Right lobe of liver (tissue), 6 donors: ENCODE measurements at regions not wholly inside any gene's neighbourhood (a gene's known extent, or its start where the extent isn't known, plus 50 kb on each side); places are given as distances from the start of the nearest gene placed in this dataset.

Experiments used
- ATAC-seq, 4 donors: fragments of 200-7000 bp; cut with Tn5 transposase; one replicate each; pipeline ENCODE4 v1.9.1; 2020; ENCODE audit warnings: mild to moderate bottlenecking in 4 of 4, moderate library complexity in 4 of 4
- DNase-seq, 3 donors: peaks; one replicate each; pipeline ENCODE4 v3.0.0-alpha.2; 2020
- H3K27ac ChIP-seq, 3 donors: fragments of 200-600 bp; one replicate each; pipeline ENCODE4 v1.8.0; 2022
- H3K27me3 ChIP-seq, 2 donors: fragments of 200-600 bp; one replicate each; pipeline ENCODE4 v1.8.0; 2022
- H3K36me3 ChIP-seq, 4 donors: fragments of 200-600 bp; sonication (generic) in 1 of 4; one replicate each; pipeline versions ENCODE4 v1.5.1 to v1.8.0; 2017 to 2022; ENCODE audit warnings: control low read depth in 1 of 4
- H3K4me1 ChIP-seq, 4 donors: fragments of 200-600 bp; sonication (generic) in 1 of 4; one replicate each; pipeline versions ENCODE4 v1.5.1 to v1.8.0; 2017 to 2022; ENCODE audit warnings: control low read depth in 1 of 4
- H3K4me3 ChIP-seq, 3 donors: fragments of 200-600 bp; one replicate each; pipeline ENCODE4 v1.8.0; 2022
- H3K9me3 ChIP-seq, 4 donors: fragments of 200-600 bp; sonication (generic) in 1 of 4; one replicate each; pipeline versions ENCODE4 v1.5.1 to v1.8.0; 2017 to 2022; ENCODE audit warnings: control low read depth in 1 of 4
- POLR2A ChIP-seq: fragments of 450-650 bp; IDR thresholded peaks from one replicate; pipeline ENCODE4 v1.6.1; 2017; ENCODE audit warnings: antibody characterized with exemption, mild to moderate bottlenecking
- WGBS: methylation state at CpG from one replicate; pipeline ENCODE4 v1.1.6; 2018; ENCODE audit warnings: low coverage, low lambda C conversion rate; ENCODE audit not compliant: insufficient coverage; ENCODE audit errors: missing lambda C conversion rate; 5-methylcytosine and 5-hydroxymethylcytosine counted together
- intact Hi-C, 2 donors: fragments of 100-400 bp; cut with DNase I; formaldehyde crosslinking; loops; one replicate each; pipeline versions ENCODE4 v1.11.2 to v1.14.1; 2022
- TF ChIP-seq, protein P1 (sequence below), 4 donors: fragments of 200-600 bp in 3 of 4; fragments of 450-650 bp in 1 of 4; IDR thresholded peaks; one replicate each; pipeline versions ENCODE4 v1.5.1 to v1.8.0; 2016 to 2022; ENCODE audit warnings: antibody characterized with exemption in 4 of 4, mild to moderate bottlenecking in 2 of 4
- donor health status: DM: no; HTN: yes; CAD: no.
- donor health status: DM: no; HTN: no; CAD: no.
- donor health status: DM: no; HTN: no; CAD: no.
- donor health status: DM: no; HTN: yes; CAD: no.
- donor health status: DM: no; HTN: yes; CAD: no.

DNA sequence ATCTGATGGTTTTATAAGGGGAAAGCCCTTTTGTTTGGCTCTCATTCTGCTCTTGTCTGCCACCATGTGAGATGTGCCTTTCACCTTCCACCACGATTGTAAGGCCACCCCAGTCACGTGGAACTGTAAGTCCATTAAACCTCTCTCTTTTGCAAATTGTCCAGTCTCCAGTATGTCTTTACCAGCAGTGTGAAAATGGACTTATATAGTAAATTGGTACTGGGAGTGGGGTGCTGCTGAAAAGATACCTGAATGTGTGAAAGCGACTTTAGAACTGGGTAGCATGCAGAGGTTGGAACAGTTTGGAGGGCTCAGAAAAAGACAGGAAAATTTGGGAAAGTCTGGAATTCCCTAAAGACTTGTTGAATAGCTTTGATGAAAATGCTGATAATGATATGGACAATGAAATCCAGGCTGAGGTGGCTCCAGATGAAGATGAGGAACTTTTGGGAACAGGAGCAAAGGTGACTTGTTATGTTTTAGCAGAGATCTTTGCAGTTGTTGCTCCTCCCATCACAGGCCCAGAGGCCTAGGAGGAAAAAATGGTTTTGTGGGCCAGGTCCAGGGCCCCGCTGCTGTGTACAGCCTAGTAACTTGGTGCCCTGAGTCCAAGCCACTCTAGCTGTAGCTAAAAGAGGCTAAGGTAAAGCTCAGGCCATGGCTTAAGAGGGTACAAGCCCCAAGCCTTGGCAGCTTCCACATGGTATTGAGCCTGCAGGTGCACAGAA, 275.7 kb upstream of the NPSR1 start:
- Histone ChIP-seq H3K27ac (no peak overlapping the region), H3K4me1 (no peaks in the 10 kb centered on the region), H3K36me3 (no peaks in the 10 kb centered on the region), H3K4me3 (no peak overlapping the region), H3K9me3 (no peaks in the 10 kb centered on the region), H3K27me3 (no peaks in the 10 kb centered on the region)
- no peak for DNase-seq
- WGBS = 56% methylated on average over 3 of the region's 4 CpGs
- intact Hi-C loops = no loop called here
- no peak for TF ChIP-seq POLR2A
- TF ChIP-seq, protein P1, sequence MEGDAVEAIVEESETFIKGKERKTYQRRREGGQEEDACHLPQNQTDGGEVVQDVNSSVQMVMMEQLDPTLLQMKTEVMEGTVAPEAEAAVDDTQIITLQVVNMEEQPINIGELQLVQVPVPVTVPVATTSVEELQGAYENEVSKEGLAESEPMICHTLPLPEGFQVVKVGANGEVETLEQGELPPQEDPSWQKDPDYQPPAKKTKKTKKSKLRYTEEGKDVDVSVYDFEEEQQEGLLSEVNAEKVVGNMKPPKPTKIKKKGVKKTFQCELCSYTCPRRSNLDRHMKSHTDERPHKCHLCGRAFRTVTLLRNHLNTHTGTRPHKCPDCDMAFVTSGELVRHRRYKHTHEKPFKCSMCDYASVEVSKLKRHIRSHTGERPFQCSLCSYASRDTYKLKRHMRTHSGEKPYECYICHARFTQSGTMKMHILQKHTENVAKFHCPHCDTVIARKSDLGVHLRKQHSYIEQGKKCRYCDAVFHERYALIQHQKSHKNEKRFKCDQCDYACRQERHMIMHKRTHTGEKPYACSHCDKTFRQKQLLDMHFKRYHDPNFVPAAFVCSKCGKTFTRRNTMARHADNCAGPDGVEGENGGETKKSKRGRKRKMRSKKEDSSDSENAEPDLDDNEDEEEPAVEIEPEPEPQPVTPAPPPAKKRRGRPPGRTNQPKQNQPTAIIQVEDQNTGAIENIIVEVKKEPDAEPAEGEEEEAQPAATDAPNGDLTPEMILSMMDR (IDR thresholded peaks at IDR 0.05) = no peak
- ATAC-seq = no peak

DNA sequence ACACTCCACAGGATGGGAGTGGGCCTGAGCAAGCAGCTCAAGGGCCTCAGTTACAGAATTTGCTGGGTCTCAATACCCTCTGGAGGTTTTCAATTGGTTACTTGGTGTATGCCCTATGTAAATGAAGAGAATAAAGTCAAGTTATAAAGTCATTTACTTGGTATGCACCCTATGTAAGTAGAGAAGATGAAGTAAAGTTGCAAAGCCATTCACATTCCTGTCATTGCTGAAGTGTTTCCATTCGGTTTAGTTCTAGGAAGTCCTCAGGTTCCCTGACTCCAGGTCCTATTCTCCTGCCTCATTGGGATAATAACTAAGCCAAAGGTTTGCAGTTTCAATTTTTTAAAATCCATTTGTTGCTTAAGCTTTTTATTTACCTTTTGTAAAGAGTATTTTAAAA, 272.6 kb upstream of the NPSR1 start:
- no peak overlapping the region for H3K27ac ChIP-seq
- intact Hi-C loops = no loop called here
- DNase-seq = no peak

DNA sequence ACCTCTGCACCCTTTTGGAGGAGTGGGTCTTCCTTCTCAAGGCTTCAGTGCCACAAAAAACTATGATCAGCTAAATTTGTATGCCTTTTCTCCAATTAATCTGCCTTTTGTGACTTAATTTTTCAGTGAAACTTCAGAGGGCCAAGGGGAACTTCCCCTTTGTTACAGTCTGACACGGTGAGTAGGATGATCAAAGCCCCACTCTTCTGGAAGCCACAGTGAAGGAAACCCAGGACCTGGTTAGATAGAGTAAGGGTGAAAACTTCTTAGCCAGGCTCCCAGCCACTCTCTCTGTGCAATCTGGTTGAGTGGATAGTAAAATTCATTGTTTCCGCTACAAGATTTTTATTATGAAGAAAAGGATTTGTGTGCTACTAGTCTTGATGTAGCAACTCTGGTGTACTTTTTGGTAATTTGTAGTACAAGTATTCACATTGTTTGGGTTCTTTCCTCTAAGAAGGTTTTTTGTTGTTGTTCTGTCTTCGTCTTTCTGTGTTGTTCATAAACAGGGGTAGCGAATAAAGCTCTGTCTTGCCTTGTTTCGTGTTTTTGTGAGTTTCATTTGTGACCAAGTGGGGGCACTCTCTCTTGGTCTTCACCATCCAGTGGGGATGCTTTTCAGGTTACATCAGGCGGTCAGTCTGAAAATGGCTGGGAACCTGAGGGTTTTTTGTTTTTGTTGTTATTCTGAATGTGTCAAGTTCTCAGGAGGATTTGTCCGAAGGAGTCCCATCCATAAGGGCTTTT, 268.5 kb upstream of the NPSR1 start:
- DNase-seq (no peak), ATAC-seq (no peak)
- Histone ChIP-seq H3K4me1 (no peaks in the 10 kb centered on the region), H3K4me3 (no peak overlapping the region), H3K27me3 (no peaks in the 10 kb centered on the region), H3K36me3 (no peaks in the 10 kb centered on the region), H3K27ac (no peak overlapping the region), H3K9me3 (no peaks in the 10 kb centered on the region)
- TF ChIP-seq, protein P1 (IDR thresholded peaks at IDR 0.05) = no peak
- no peak for TF ChIP-seq POLR2A
- intact Hi-C loops = no loop called here
- WGBS = 72% methylated on average over 7 of the region's 7 CpGs

More for the DNA sequence above, 272.6 kb upstream of the NPSR1 start:
- no peaks in the 10 kb centered on the region for H3K9me3 ChIP-seq
- H3K4me3 ChIP-seq = no peak overlapping the region
- no peak for TF ChIP-seq POLR2A
- TF ChIP-seq, protein P1 (IDR thresholded peaks at IDR 0.05) = no peak
- H3K4me1 ChIP-seq = no peaks in the 10 kb centered on the region
- H3K36me3 ChIP-seq = no peaks in the 10 kb centered on the region
- no peak for ATAC-seq
- 22% methylated on average over 1 of the region's 1 CpG for WGBS
- H3K27me3 ChIP-seq = no peaks in the 10 kb centered on the region

- H3K9me3 ChIP-seq = no peaks in the 10 kb centered on the region
- ATAC-seq (no peak), DNase-seq (no peak)
- TF ChIP-seq POLR2A = no peak
- TF ChIP-seq, protein P1 (IDR thresholded peaks at IDR 0.05) = no peak
- no peak overlapping the region for H3K27ac ChIP-seq
- intact Hi-C loops = no loop called here
- H3K4me1 ChIP-seq = no peaks in the 10 kb centered on the region
- H3K27me3 ChIP-seq = no peaks in the 10 kb centered on the region
- WGBS = 91% methylated on average over 1 of the region's 1 CpG
- no peaks in the 10 kb centered on the region for H3K36me3 ChIP-seq
- no peak overlapping the region for H3K4me3 ChIP-seq
These were observed 267.9 kb upstream of the NPSR1 start for GRCh38 chr7:34390103-34390502.
